ENCODE measurements at regions not wholly inside any gene's neighbourhood (a gene's known extent, or its start where the extent isn't known, plus 50 kb on each side); places are given as distances from the start of the nearest gene placed in this dataset.

DNA sequence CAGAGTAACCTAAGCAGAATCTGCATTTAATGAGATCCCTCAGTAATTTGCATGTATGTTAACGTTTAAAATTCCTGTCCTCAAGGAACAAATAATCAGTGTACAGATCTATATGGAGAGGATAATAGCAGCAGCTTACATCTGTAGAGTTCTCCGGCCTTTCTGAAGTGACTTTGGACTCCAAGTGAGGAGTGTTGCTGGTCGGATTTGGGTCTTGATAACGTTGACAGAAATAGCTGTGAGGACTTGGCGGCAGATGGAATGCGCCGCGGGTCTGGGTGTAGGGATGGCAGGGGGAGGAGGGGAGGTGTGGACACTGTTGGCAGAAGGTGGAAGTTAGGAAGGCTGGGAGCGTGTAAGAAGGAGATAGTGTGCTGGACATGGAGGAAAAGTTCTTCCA is 170.9 kb upstream of the GATA6 start:
- no peak for TF ChIP-seq EZH2 (IDR thresholded peaks at IDR 0.05)
- TF ChIP-seq, protein P1, sequence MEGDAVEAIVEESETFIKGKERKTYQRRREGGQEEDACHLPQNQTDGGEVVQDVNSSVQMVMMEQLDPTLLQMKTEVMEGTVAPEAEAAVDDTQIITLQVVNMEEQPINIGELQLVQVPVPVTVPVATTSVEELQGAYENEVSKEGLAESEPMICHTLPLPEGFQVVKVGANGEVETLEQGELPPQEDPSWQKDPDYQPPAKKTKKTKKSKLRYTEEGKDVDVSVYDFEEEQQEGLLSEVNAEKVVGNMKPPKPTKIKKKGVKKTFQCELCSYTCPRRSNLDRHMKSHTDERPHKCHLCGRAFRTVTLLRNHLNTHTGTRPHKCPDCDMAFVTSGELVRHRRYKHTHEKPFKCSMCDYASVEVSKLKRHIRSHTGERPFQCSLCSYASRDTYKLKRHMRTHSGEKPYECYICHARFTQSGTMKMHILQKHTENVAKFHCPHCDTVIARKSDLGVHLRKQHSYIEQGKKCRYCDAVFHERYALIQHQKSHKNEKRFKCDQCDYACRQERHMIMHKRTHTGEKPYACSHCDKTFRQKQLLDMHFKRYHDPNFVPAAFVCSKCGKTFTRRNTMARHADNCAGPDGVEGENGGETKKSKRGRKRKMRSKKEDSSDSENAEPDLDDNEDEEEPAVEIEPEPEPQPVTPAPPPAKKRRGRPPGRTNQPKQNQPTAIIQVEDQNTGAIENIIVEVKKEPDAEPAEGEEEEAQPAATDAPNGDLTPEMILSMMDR (IDR thresholded peaks at IDR 0.05), result no peak

Data from neural progenitor cell (in vitro differentiated cells).